H9 (cell line): ENCODE measurements at regions not wholly inside any gene's neighbourhood (a gene's known extent, or its start where the extent isn't known, plus 50 kb on each side); places are given as distances from the start of the nearest gene placed in this dataset.

Experiments used
- DNase-seq: peaks from one replicate; pipeline ENCODE4 v3.0.0-alpha.2; 2017
- H2AFZ ChIP-seq: one replicate; pipeline ENCODE4 v1.6.1; 2013; ENCODE audit warnings: mild to moderate bottlenecking, low read length, control low read depth, moderate library complexity
- H2AK5ac ChIP-seq: 2 replicates; pipeline ENCODE4 v1.6.1; 2013; ENCODE audit warnings: low read length, control low read depth, mixed read lengths; ENCODE audit not compliant: insufficient read length
- H2BK120ac ChIP-seq: one replicate; pipeline ENCODE4 v1.6.1; 2013; ENCODE audit warnings: low read depth, mild to moderate bottlenecking, low read length, control low read depth, inconsistent platforms; ENCODE audit not compliant: poor library complexity, severe bottlenecking
- H2BK12ac ChIP-seq: 2 replicates; pipeline ENCODE4 v1.6.1; 2013; ENCODE audit warnings: low read length, control low read depth, mixed read lengths, low read depth; ENCODE audit not compliant: insufficient read length
- H2BK15ac ChIP-seq: 2 replicates; pipeline ENCODE4 v1.6.1; 2013; ENCODE audit warnings: low read depth, low read length, control low read depth
- H2BK20ac ChIP-seq: one replicate; pipeline ENCODE4 v1.6.1; 2013; ENCODE audit warnings: low read depth, mild to moderate bottlenecking, low read length, control low read depth, inconsistent platforms; ENCODE audit not compliant: poor library complexity, severe bottlenecking
- H2BK5ac ChIP-seq: 2 replicates; pipeline ENCODE4 v1.6.1; 2013; ENCODE audit warnings: low read length, control low read depth, mixed read lengths; ENCODE audit not compliant: insufficient read length
- H3K14ac ChIP-seq: 2 replicates; pipeline ENCODE4 v1.6.1; 2013; ENCODE audit warnings: low read length, control low read depth; ENCODE audit not compliant: insufficient read depth
- H3K18ac ChIP-seq: 2 replicates; pipeline ENCODE4 v1.6.1; 2013; ENCODE audit warnings: low read depth, mild to moderate bottlenecking, mixed read lengths, low read length, control low read depth; ENCODE audit not compliant: insufficient read length
- H3K23ac ChIP-seq: 2 replicates; pipeline ENCODE4 v1.6.1; 2013; ENCODE audit warnings: low read length, control low read depth, mixed read lengths, low read depth; ENCODE audit not compliant: insufficient read length
- H3K23me2 ChIP-seq: 2 replicates; pipeline ENCODE4 v1.6.1; 2013; ENCODE audit warnings: low read depth, mild to moderate bottlenecking, mixed read lengths, low read length, control low read depth; ENCODE audit not compliant: insufficient read length, poor library complexity, severe bottlenecking
- H3K27ac ChIP-seq: 2 replicates; pipeline ENCODE4 v1.5.1; 2013; ENCODE audit warnings: low read length, control low read depth, mixed read lengths, low read depth; ENCODE audit not compliant: insufficient read length
- H3K27me3 ChIP-seq: 2 replicates; pipeline ENCODE4 v1.6.1; 2013; ENCODE audit warnings: low read length, control low read depth, inconsistent platforms; ENCODE audit not compliant: insufficient read depth
- H3K4ac ChIP-seq: 2 replicates; pipeline ENCODE4 v1.6.1; 2013; ENCODE audit warnings: low read depth, mild to moderate bottlenecking, control low read depth, inconsistent platforms, low read length, moderate library complexity
- H3K4me1 ChIP-seq: 2 replicates; pipeline ENCODE4 v1.6.1; 2013; ENCODE audit warnings: low read length, control low read depth, inconsistent platforms; ENCODE audit not compliant: insufficient read depth
- H3K4me2 ChIP-seq: 2 replicates; pipeline ENCODE4 v1.6.1; 2013; ENCODE audit warnings: low read length, control low read depth, mixed read lengths; ENCODE audit not compliant: insufficient read length, insufficient read depth
- H3K56ac ChIP-seq: 2 replicates; pipeline ENCODE4 v1.6.1; 2013; ENCODE audit warnings: low read depth, mild to moderate bottlenecking, mixed read lengths, low read length, control low read depth; ENCODE audit not compliant: insufficient read length
- H3K79me1 ChIP-seq: 2 replicates; pipeline ENCODE4 v1.6.1; 2013; ENCODE audit warnings: low read depth, mild to moderate bottlenecking, moderate library complexity, low read length, control low read depth, inconsistent platforms; ENCODE audit not compliant: insufficient read depth, poor library complexity, severe bottlenecking
- H3K79me2 ChIP-seq: 2 replicates; pipeline ENCODE4 v1.6.1; 2013; ENCODE audit warnings: low read length, control low read depth, inconsistent platforms; ENCODE audit not compliant: insufficient read depth
- H3K9ac ChIP-seq: 2 replicates; pipeline ENCODE4 v1.6.1; 2013; ENCODE audit warnings: low read length, control low read depth, mixed read lengths; ENCODE audit not compliant: insufficient read length; ENCODE audit errors: extremely low read depth
- H3K9me3 ChIP-seq: one replicate; pipeline ENCODE4 v1.6.1; 2013; ENCODE audit warnings: low read depth, low read length, inconsistent platforms; ENCODE audit not compliant: control insufficient read depth
- H3T11ph ChIP-seq: one replicate; pipeline ENCODE4 v1.6.1; 2013; ENCODE audit warnings: mild to moderate bottlenecking, low read length, control low read depth, inconsistent platforms
- H4K20me1 ChIP-seq: one replicate; pipeline ENCODE4 v1.6.1; 2013; ENCODE audit not compliant: control insufficient read depth, insufficient read length, insufficient read depth
- H4K5ac ChIP-seq: 2 replicates; pipeline ENCODE4 v1.6.1; 2013; ENCODE audit warnings: low read depth, mild to moderate bottlenecking, mixed read lengths, low read length, control low read depth; ENCODE audit not compliant: insufficient read length
- H4K8ac ChIP-seq: replicated peaks from 2 replicates; pipeline ENCODE4 v1.6.1; 2013; ENCODE audit warnings: low read length, control low read depth, mixed read lengths, low read depth; ENCODE audit not compliant: insufficient read length
- H4K91ac ChIP-seq: 2 replicates; pipeline ENCODE4 v1.6.1; 2013; ENCODE audit warnings: low read depth, mild to moderate bottlenecking, moderate library complexity, mixed read lengths, low read length, control low read depth; ENCODE audit not compliant: insufficient read length
- H3K27ac Mint-ChIP-seq, 3 experiments: 2 replicates in 2 of 3; 3 replicates in 1 of 3; pipeline ENCODE4 v1.8.0; 2020 to 2021; ENCODE audit warnings: mixed read lengths in 3 of 3, mild to moderate bottlenecking in 1 of 3, moderate library complexity in 1 of 3
- H3K27me3 Mint-ChIP-seq: 2 replicates; pipeline ENCODE4 v1.8.0; 2021; ENCODE audit warnings: low read depth, mild to moderate bottlenecking, moderate library complexity, mixed read lengths
- H3K36me3 Mint-ChIP-seq, 3 experiments: 2 replicates in 2 of 3; 3 replicates in 1 of 3; pipeline ENCODE4 v1.8.0; 2020 to 2021; ENCODE audit warnings: low read depth in 3 of 3, mixed read lengths in 3 of 3; ENCODE audit not compliant: insufficient read depth in 1 of 3
- H3K4me1 Mint-ChIP-seq, 2 experiments: 2 replicates each; pipeline ENCODE4 v1.8.0; 2020; ENCODE audit warnings: mixed read lengths in 2 of 2
- H3K4me3 Mint-ChIP-seq, 2 experiments: 2 replicates in 1 of 2; 3 replicates in 1 of 2; pipeline ENCODE4 v1.8.0; 2020 to 2021; ENCODE audit warnings: mild to moderate bottlenecking in 2 of 2, mixed read lengths in 2 of 2, moderate library complexity in 1 of 2
- H3K9me3 Mint-ChIP-seq, 2 experiments: 2 replicates in 1 of 2; 3 replicates in 1 of 2; pipeline ENCODE4 v1.8.0; 2020; ENCODE audit warnings: mild to moderate bottlenecking in 2 of 2, mixed read lengths in 2 of 2, moderate library complexity in 1 of 2
- WGBS: extraction: QIAGEN DNeasy Blood & Tissue Kit; methylation state at CpG from one replicate; pipeline ENCODE4 v1.1.7; 2013; ENCODE audit warnings: missing lambda C conversion rate, low lambda C conversion rate, mixed read lengths; ENCODE audit not compliant: insufficient read length; ENCODE audit errors: extremely low coverage; 5-methylcytosine and 5-hydroxymethylcytosine counted together
- TF ChIP-seq, protein P1 (sequence below): fragments of 200-600 bp; sonication (generic); conservative IDR thresholded peaks from 3 replicates; pipeline ENCODE4 v1.8.0; 2021; ENCODE audit warnings: antibody characterized with exemption, mild to moderate bottlenecking

DNA sequence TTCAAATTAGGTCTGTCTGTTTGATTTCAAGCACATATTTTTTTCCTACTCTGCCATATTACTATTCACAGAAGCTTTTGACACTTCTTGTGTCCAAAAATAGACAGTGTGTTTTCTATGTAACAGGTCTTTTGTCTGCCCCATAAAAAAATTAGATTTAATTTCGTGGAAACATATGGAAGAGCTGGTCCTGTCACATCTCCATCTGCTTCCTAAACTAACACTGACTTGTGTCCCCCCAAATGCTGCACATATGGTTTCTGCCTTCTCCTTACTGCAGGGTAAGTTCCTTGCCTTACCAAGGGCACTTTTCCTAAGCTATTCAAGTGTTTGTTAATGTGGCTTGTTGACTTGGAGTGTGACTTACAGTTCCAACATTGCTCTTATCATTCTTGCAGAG lies 340.7 kb upstream of the ARX start:
- Mint-ChIP-seq H3K36me3 (no peaks in the 10 kb centered on the region; a peak in 1 of 7 replicates), H3K9me3 (peaks cover 46 to 64% of the 10 kb centered on the region in 2 experiments), H3K27ac (no peak overlapping the region), H3K4me1 (no peaks in the 10 kb centered on the region), H3K27me3 (peaks cover 1% of the 10 kb centered on the region; the same call in 1 of the 2 replicates), H3K4me3 (no peak overlapping the region)
- Histone ChIP-seq H3K79me1 (no peaks in the 10 kb centered on the region), H2AK5ac (no peak overlapping the region), H3K9ac (no peak overlapping the region), H2BK20ac (no peak overlapping the region), H2BK12ac (no peak overlapping the region), H3K27me3 (no peaks in the 10 kb centered on the region), H3K27ac (no peak overlapping the region), H4K20me1 (no peaks in the 10 kb centered on the region), H3K23me2 (no peaks in the 10 kb centered on the region), H2BK120ac (no peak overlapping the region), H3K18ac (no peak overlapping the region), H3K23ac (no peak overlapping the region), H3T11ph (no peak overlapping the region), H4K5ac (no peak overlapping the region), H4K91ac (no peak overlapping the region), H3K4me1 (no peaks in the 10 kb centered on the region), H3K14ac (no peak overlapping the region), H2BK5ac (no peak overlapping the region), H4K8ac (no peak overlapping the region), H3K4ac (no peak overlapping the region), H2BK15ac (no peak overlapping the region), H3K79me2 (no peaks in the 10 kb centered on the region), H3K9me3 (no peaks in the 10 kb centered on the region), H3K56ac (no peak overlapping the region), H2AFZ (no peak overlapping the region), H3K4me2 (no peak overlapping the region)
- TF ChIP-seq, protein P1, sequence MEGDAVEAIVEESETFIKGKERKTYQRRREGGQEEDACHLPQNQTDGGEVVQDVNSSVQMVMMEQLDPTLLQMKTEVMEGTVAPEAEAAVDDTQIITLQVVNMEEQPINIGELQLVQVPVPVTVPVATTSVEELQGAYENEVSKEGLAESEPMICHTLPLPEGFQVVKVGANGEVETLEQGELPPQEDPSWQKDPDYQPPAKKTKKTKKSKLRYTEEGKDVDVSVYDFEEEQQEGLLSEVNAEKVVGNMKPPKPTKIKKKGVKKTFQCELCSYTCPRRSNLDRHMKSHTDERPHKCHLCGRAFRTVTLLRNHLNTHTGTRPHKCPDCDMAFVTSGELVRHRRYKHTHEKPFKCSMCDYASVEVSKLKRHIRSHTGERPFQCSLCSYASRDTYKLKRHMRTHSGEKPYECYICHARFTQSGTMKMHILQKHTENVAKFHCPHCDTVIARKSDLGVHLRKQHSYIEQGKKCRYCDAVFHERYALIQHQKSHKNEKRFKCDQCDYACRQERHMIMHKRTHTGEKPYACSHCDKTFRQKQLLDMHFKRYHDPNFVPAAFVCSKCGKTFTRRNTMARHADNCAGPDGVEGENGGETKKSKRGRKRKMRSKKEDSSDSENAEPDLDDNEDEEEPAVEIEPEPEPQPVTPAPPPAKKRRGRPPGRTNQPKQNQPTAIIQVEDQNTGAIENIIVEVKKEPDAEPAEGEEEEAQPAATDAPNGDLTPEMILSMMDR, result no peak
- no CpG with 5 or more reads among the region's 1 CpG for WGBS
- DNase-seq, result no peak
